Thoracic aorta (tissue), 2 donors: ENCODE measurements at regions not wholly inside any gene's neighbourhood (a gene's known extent, or its start where the extent isn't known, plus 50 kb on each side); places are given as distances from the start of the nearest gene placed in this dataset.
"Not testable (repeated sequence)": the region's sequence is repeated elsewhere in the genome, so short reads cannot be mapped to it uniquely, and the experiment has no call there.

Experiments
- ATAC-seq: fragments of 150-250 bp; one replicate; pipeline ENCODE4 v1.8.0; 2017; ENCODE audit warnings: low read depth; ENCODE audit not compliant: insufficient number of reproducible peaks, low FRiP score
- DNase-seq: peaks from one replicate; pipeline ENCODE4 v3.0.0-alpha.2; 2020; ENCODE audit warnings: low spot score
- H3K27ac ChIP-seq, 2 donors: fragments of 200-600 bp; sonication (generic); 1 replicate in 1 of 2; 2 replicates in 1 of 2; pipeline ENCODE4 v1.5.1; 2016; ENCODE audit warnings: mild to moderate bottlenecking in 2 of 2, moderate library complexity in 2 of 2
- H3K27me3 ChIP-seq: fragments of 200-600 bp; sonication (generic); replicated peaks from 2 replicates; pipeline ENCODE4 v1.6.0; 2016; ENCODE audit warnings: mild to moderate bottlenecking; ENCODE audit not compliant: insufficient read depth
- H3K36me3 ChIP-seq: fragments of 200-600 bp; sonication (generic); one replicate; pipeline ENCODE4 v1.5.1; 2016
- H3K4me1 ChIP-seq, 2 donors: fragments of 200-600 bp; sonication (generic); 1 replicate in 1 of 2; 2 replicates in 1 of 2; pipeline versions ENCODE4 v1.5.1 to v1.6.0; 2016; ENCODE audit warnings: low read depth in 2 of 2, mild to moderate bottlenecking in 1 of 2; ENCODE audit not compliant: control insufficient read depth in 1 of 2
- H3K4me3 ChIP-seq: fragments of 200-600 bp; sonication (generic); 2 replicates; pipeline ENCODE4 v1.5.1; 2016; ENCODE audit warnings: mild to moderate bottlenecking
- H3K9me3 ChIP-seq: fragments of 200-600 bp; sonication (generic); 2 replicates; pipeline ENCODE4 v1.5.1; 2016
- TF ChIP-seq, protein P1 (sequence below): fragments of 200-600 bp; sonication (generic); IDR thresholded peaks from one replicate; pipeline ENCODE4 v1.5.1; 2019; ENCODE audit warnings: antibody characterized with exemption

DNA sequence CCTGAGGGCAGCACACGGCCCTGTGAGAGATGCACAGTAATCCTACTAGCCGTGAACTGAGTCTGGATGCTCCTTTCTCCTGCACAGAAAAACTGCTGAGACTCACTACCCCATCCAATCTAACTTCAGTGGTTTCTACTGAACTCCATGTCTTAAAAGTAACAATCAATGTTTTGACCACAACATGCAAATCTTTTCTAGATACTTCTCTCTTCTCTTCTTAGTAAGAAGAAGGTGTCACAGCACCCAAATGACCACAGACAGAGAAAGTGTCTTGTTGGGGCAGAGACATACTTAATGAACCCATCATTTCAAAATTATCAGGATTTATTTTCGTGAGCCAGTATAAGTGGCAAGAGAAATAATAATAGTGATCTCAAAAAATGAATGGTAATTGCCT lies 285.8 kb upstream of the MEF2C start:
- Histone ChIP-seq H3K9me3 (no peaks in the 10 kb centered on the region), H3K36me3 (no peaks in the 10 kb centered on the region), H3K27me3 (no peaks in the 10 kb centered on the region), H3K4me3 (no peak overlapping the region), H3K27ac (no peak overlapping the region), H3K4me1 (no peaks in the 10 kb centered on the region)
- TF ChIP-seq, protein P1, sequence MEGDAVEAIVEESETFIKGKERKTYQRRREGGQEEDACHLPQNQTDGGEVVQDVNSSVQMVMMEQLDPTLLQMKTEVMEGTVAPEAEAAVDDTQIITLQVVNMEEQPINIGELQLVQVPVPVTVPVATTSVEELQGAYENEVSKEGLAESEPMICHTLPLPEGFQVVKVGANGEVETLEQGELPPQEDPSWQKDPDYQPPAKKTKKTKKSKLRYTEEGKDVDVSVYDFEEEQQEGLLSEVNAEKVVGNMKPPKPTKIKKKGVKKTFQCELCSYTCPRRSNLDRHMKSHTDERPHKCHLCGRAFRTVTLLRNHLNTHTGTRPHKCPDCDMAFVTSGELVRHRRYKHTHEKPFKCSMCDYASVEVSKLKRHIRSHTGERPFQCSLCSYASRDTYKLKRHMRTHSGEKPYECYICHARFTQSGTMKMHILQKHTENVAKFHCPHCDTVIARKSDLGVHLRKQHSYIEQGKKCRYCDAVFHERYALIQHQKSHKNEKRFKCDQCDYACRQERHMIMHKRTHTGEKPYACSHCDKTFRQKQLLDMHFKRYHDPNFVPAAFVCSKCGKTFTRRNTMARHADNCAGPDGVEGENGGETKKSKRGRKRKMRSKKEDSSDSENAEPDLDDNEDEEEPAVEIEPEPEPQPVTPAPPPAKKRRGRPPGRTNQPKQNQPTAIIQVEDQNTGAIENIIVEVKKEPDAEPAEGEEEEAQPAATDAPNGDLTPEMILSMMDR = no peak
- DNase-seq (no peak), ATAC-seq (no peak)

DNA sequence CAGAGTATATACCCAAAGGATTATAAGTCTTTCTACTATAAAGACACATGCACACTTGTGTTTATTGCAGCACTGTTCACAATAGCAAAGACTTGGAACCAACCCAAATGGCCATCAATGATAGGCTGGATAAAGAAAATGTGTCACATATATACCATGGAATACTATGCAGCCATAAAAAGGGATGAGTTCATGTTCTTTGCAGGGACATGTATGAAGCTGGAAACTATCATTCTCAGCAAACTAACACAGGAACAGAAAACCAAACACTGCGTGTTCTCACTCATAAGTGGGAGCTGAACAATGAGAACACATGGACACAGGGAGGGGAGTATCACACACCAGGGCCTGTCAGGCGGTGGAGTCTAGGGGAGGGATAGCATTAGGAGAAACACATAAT lies 281.7 kb upstream of the MEF2C start:
- not testable (repeated sequence) for ATAC-seq, H3K4me3 ChIP-seq, H3K9me3 ChIP-seq, DNase-seq, H3K4me1 ChIP-seq, H3K27ac ChIP-seq, H3K36me3 ChIP-seq, H3K27me3 ChIP-seq

DNA sequence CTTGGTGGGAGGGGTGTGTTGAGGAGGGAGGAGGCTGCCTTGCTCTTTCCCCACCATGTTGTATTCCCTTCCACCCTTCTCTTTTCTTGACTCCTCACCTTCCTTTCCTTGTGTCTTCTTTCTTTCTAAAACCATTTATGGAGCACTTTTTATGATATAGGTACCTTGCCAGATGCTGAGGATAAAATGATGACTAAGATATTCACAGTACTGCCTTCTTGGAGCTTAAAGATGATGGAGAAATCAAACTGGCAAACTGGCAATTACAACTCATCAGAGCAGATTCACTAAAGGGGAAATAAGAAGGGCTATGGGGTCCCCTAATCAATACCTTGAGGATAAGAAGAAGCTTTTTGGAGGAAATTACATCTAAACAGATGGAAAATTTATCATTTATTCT lies 273.2 kb upstream of the MEF2C start:
- H3K27me3 ChIP-seq = no peaks in the 10 kb centered on the region
- ATAC-seq (no peak), DNase-seq (no peak)
- H3K27ac ChIP-seq = no peak overlapping the region
- TF ChIP-seq, protein P1 = no peak
- no peaks in the 10 kb centered on the region for H3K36me3 ChIP-seq
- H3K4me3 ChIP-seq = no peak overlapping the region
- no peaks in the 10 kb centered on the region for H3K9me3 ChIP-seq
- H3K4me1 ChIP-seq = no peaks in the 10 kb centered on the region

DNA sequence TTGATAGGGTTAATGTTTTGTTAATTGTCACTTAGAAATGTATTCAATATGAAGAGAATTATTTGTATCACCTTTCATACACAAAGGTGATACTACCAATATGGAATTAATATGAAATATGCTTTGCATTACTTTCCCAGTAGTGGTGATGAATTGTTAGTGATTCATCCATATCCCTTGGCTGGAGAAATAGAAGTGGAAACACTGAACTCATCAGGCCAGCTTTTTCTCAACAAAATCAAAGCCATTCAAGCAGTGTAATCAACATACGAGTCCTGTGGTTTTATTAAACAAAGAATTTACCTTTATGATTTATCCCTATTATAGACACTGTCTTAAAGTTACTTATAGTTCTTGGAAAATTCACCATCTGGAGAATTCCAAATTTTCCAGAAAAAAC lies 264.0 kb upstream of the MEF2C start:
- no peak overlapping the region for H3K4me3 ChIP-seq
- H3K27me3 ChIP-seq = no peaks in the 10 kb centered on the region
- H3K27ac ChIP-seq = no peak overlapping the region
- H3K36me3 ChIP-seq = no peaks in the 10 kb centered on the region
- DNase-seq (no peak), ATAC-seq (no peak)
- no peaks in the 10 kb centered on the region for H3K4me1 ChIP-seq
- no peaks in the 10 kb centered on the region for H3K9me3 ChIP-seq
- TF ChIP-seq, protein P1 = no peak

DNA sequence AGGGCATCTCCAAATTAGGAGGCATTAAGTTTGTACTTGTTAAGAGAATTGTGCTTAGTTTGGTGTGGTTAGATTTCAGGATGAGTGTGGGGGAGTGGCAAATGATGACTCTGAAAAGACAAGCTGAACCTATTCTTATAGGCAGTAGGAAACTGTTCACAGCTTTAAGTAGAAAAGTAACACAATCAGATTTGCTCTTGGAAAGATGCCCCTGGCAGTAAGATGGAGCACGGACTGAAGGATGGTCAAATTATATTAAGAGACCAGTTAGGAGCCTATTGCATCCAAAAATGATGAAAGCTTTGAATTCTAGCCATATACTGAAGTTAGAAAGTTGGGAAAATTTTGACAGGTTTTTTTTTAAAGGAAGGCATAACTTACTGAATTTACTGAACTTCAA lies 254.2 kb upstream of the MEF2C start:
- Histone ChIP-seq H3K36me3 (no peaks in the 10 kb centered on the region), H3K4me1 (no peaks in the 10 kb centered on the region), H3K27ac (no peak overlapping the region), H3K4me3 (no peak overlapping the region), H3K9me3 (no peaks in the 10 kb centered on the region), H3K27me3 (no peaks in the 10 kb centered on the region)
- ATAC-seq = no peak
- TF ChIP-seq, protein P1 = no peak
- no peak for DNase-seq

DNA sequence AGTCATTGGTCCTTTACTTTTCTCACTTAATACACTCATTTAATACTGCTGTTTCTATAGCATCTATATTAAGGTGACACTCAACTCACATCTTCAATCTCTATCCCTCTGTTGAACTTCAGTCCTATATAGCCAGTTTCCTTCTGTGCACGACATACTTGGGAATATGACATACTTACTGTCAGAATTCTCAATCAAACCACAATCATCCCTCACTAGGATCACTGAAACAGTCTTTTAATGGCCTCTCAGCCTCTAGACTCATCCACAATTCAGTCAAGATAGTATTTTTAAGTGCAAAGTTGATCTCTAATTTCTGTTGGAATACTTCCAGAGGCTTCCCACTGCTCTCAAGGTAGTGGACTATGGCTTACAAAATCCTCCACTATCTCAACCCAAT lies 251.0 kb upstream of the MEF2C start:
- TF ChIP-seq, protein P1 = no peak
- no peak overlapping the region for H3K27ac ChIP-seq
- ATAC-seq = no peak
- no peaks in the 10 kb centered on the region for H3K36me3 ChIP-seq
- H3K27me3 ChIP-seq = no peaks in the 10 kb centered on the region
- H3K9me3 ChIP-seq = no peaks in the 10 kb centered on the region
- no peak overlapping the region for H3K4me3 ChIP-seq
- H3K4me1 ChIP-seq = no peaks in the 10 kb centered on the region
- DNase-seq = no peak
